Keratinocyte (primary cell): ENCODE measurements at regions not wholly inside any gene's neighbourhood (a gene's known extent, or its start where the extent isn't known, plus 50 kb on each side); places are given as distances from the start of the nearest gene placed in this dataset.

Source experiments
- EZH2 ChIP-seq: IDR thresholded peaks from one replicate; pipeline ENCODE4 v1.6.1; 2012; ENCODE audit warnings: inconsistent platforms, mild to moderate bottlenecking, low read length, moderate library complexity
- TF ChIP-seq, protein P1 (sequence below), 3 experiments: IDR thresholded peaks in 1 of 3; conservative IDR thresholded peaks in 1 of 3; optimal IDR thresholded peaks in 1 of 3; 2 replicates in 2 of 3; 3 replicates in 1 of 3; pipeline versions ENCODE3 to v1.5.1; 2011; ENCODE audit warnings: low read length in 3 of 3, mild to moderate bottlenecking in 3 of 3, moderate library complexity in 2 of 3, control low read depth in 1 of 3, inconsistent platforms in 1 of 3; ENCODE audit not compliant: insufficient read depth in 2 of 3; ENCODE audit errors: extremely low read depth in 1 of 3

- TF ChIP-seq, protein P1, sequence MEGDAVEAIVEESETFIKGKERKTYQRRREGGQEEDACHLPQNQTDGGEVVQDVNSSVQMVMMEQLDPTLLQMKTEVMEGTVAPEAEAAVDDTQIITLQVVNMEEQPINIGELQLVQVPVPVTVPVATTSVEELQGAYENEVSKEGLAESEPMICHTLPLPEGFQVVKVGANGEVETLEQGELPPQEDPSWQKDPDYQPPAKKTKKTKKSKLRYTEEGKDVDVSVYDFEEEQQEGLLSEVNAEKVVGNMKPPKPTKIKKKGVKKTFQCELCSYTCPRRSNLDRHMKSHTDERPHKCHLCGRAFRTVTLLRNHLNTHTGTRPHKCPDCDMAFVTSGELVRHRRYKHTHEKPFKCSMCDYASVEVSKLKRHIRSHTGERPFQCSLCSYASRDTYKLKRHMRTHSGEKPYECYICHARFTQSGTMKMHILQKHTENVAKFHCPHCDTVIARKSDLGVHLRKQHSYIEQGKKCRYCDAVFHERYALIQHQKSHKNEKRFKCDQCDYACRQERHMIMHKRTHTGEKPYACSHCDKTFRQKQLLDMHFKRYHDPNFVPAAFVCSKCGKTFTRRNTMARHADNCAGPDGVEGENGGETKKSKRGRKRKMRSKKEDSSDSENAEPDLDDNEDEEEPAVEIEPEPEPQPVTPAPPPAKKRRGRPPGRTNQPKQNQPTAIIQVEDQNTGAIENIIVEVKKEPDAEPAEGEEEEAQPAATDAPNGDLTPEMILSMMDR (optimal IDR thresholded peaks at IDR 0.05 in 1 of 3, IDR thresholded peaks at IDR 0.05 in 1 of 3, conservative IDR thresholded peaks at IDR 0.05 in 1 of 3; ENCODE audit: extremely low read depth in 1 of 3, insufficient read depth in 2 of 3, low read length in 3 of 3) = no peak
- TF ChIP-seq EZH2 = no peak
These were observed 262.7 kb downstream of the CYRIA start for GRCh38 chr2:16402891-16403290.
